ENCODE measurements at regions not wholly inside any gene's neighbourhood (a gene's known extent, or its start where the extent isn't known, plus 50 kb on each side); places are given as distances from the start of the nearest gene placed in this dataset.
"Not testable (repeated sequence)": the region's sequence is repeated elsewhere in the genome, so short reads cannot be mapped to it uniquely, and the experiment has no call there.

- TF ChIP-seq, protein P1, sequence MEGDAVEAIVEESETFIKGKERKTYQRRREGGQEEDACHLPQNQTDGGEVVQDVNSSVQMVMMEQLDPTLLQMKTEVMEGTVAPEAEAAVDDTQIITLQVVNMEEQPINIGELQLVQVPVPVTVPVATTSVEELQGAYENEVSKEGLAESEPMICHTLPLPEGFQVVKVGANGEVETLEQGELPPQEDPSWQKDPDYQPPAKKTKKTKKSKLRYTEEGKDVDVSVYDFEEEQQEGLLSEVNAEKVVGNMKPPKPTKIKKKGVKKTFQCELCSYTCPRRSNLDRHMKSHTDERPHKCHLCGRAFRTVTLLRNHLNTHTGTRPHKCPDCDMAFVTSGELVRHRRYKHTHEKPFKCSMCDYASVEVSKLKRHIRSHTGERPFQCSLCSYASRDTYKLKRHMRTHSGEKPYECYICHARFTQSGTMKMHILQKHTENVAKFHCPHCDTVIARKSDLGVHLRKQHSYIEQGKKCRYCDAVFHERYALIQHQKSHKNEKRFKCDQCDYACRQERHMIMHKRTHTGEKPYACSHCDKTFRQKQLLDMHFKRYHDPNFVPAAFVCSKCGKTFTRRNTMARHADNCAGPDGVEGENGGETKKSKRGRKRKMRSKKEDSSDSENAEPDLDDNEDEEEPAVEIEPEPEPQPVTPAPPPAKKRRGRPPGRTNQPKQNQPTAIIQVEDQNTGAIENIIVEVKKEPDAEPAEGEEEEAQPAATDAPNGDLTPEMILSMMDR (IDR thresholded peaks at IDR 0.05) = not testable (repeated sequence)
- TF ChIP-seq POLR2A (IDR thresholded peaks at IDR 0.05) = not testable (repeated sequence)
These were observed 165.2 kb upstream of the TGIF2LX start for GRCh38 chrX:89756466-89756865.
